HCT116 (cell line): ENCODE measurements at regions not wholly inside any gene's neighbourhood (a gene's known extent, or its start where the extent isn't known, plus 50 kb on each side); places are given as distances from the start of the nearest gene placed in this dataset.

Experiments
- ATAC-seq: fragments of 200-7000 bp; cut with Tn5 transposase; 2 replicates; pipeline ENCODE4 v1.9.1; 2020; ENCODE audit warnings: mild to moderate bottlenecking, moderate library complexity
- BruUV-seq: library from RNA; stranded (reverse); fragments of 400-500 nt; replicated peaks from 2 replicates; lab custom pipeline; 2021; lab: Mats Ljungman, UMichigan
- CTCF ChIA-PET: fragments of 300-600 bp; sonication (Branson Sonifier 250); formaldehyde crosslinking; loops from one replicate; lab custom pipeline; 2021; ENCODE audit warnings: antibody characterized with exemption; lab: Charles Lee
- POLR2A ChIA-PET: fragments of 300-600, 350-600 bp; sonication (Branson Sonifier 250); formaldehyde crosslinking; loops from one replicate; lab custom pipeline; 2021; ENCODE audit warnings: antibody characterized with exemption; lab: Charles Lee
- RAD21 ChIA-PET, 2 experiments: fragments of 300-600 bp; sonication (Branson Sonifier 250); formaldehyde crosslinking; loops; one replicate each; lab custom pipeline; 2023; ENCODE audit warnings: low total read pairs in 2 of 2; ENCODE audit not compliant: uncharacterized antibody in 2 of 2, unreplicated experiment in 2 of 2, low non-redundant PET in 1 of 2; lab: Charles Lee
- DNase-seq: peaks from one replicate; pipeline ENCODE4 v3.0.0-alpha.2; 2010; ENCODE audit warnings: low read depth, low spot score
- H2AFZ ChIP-seq: fragments of 200-600 bp; shearing (Covaris generic), sonication (generic); 2 replicates; pipeline ENCODE4 v1.6.1; 2017; ENCODE audit warnings: low read depth, mixed run types, mixed read lengths, antibody characterized with exemption, low read length; ENCODE audit not compliant: poor library complexity, severe bottlenecking
- H3K27ac ChIP-seq: 2 replicates; pipeline ENCODE4 v1.5.1; 2012; ENCODE audit warnings: low read depth, low read length
- H3K27me3 ChIP-seq: fragments of 200-600 bp; sonication (generic); 2 replicates; pipeline ENCODE4 v1.6.1; 2016; ENCODE audit warnings: mixed run types, low read length, mixed read lengths; ENCODE audit not compliant: insufficient read depth
- H3K36me3 ChIP-seq, 2 experiments: fragments of 200-500 bp in 1 of 2; fragments of 200-600 bp in 1 of 2; sonication (Bioruptor generic) in 1 of 2; sonication (generic) in 1 of 2; 2 replicates each; pipeline versions ENCODE4 v1.5.1 to v1.6.1; 2014 to 2016; ENCODE audit warnings: low read length in 2 of 2, inconsistent platforms in 1 of 2, mixed read lengths in 1 of 2, mixed run types in 1 of 2; ENCODE audit not compliant: insufficient read depth in 2 of 2, control insufficient read depth in 1 of 2
- H3K4me1 ChIP-seq, 2 experiments: fragments of 200-600 bp in 1 of 2; sonication (generic) in 1 of 2; 2 replicates each; pipeline versions ENCODE4 v1.5.1 to v1.6.1; 2012 to 2017; ENCODE audit warnings: low read length in 2 of 2, inconsistent platforms in 1 of 2, mild to moderate bottlenecking in 1 of 2, mixed read lengths in 1 of 2, mixed run types in 1 of 2, moderate library complexity in 1 of 2; ENCODE audit not compliant: insufficient read depth in 2 of 2, control insufficient read depth in 1 of 2
- H3K4me2 ChIP-seq: fragments of 200-600 bp; sonication (generic); 2 replicates; pipeline ENCODE4 v1.6.1; 2017; ENCODE audit warnings: mixed run types, low read length, mixed read lengths
- H3K4me3 ChIP-seq, 2 experiments: fragments of 200-600 bp in 1 of 2; sonication (generic) in 1 of 2; replicated peaks in 1 of 2; 2 replicates each; pipeline ENCODE4 v1.5.1; 2011 to 2016; ENCODE audit warnings: low read length in 2 of 2, control low read depth in 1 of 2, low read depth in 1 of 2, mild to moderate bottlenecking in 1 of 2, mixed read lengths in 1 of 2, mixed run types in 1 of 2
- H3K79me2 ChIP-seq: fragments of 200-600 bp; sonication (generic); 2 replicates; pipeline ENCODE4 v1.6.1; 2017; ENCODE audit warnings: mild to moderate bottlenecking, mixed run types, low read length, moderate library complexity, mixed read lengths; ENCODE audit not compliant: insufficient read depth
- H3K9ac ChIP-seq: fragments of 200-600 bp; sonication (generic); 2 replicates; pipeline ENCODE4 v1.6.1; 2016; ENCODE audit warnings: low read length, mixed read lengths
- H3K9me2 ChIP-seq: fragments of 200-600 bp; sonication (generic), shearing (Covaris generic); 2 replicates; pipeline ENCODE4 v1.6.1; 2017; ENCODE audit warnings: mixed run types, mild to moderate bottlenecking, moderate library complexity; ENCODE audit not compliant: insufficient read depth
- H3K9me3 ChIP-seq, 2 experiments: fragments of 200-500 bp in 1 of 2; fragments of 200-600 bp in 1 of 2; sonication (Bioruptor generic) in 1 of 2; sonication (generic) in 1 of 2; 2 replicates each; pipeline ENCODE4 v1.6.1; 2014 to 2017; ENCODE audit warnings: low read length in 2 of 2, mixed read lengths in 2 of 2, inconsistent platforms in 1 of 2, low read depth in 1 of 2, mild to moderate bottlenecking in 1 of 2, mixed run types in 1 of 2, moderate library complexity in 1 of 2; ENCODE audit not compliant: control insufficient read depth in 1 of 2, insufficient read depth in 1 of 2
- H4K20me1 ChIP-seq: fragments of 200-600 bp; sonication (generic), shearing (Covaris generic); 2 replicates; pipeline ENCODE4 v1.6.1; 2017; ENCODE audit warnings: mixed run types, mild to moderate bottlenecking, moderate library complexity; ENCODE audit not compliant: insufficient read depth
- CEBPB ChIP-seq: IDR thresholded peaks from 2 replicates; pipeline ENCODE4 v1.6.1; 2012; ENCODE audit warnings: low read depth
- EGR1 ChIP-seq: IDR thresholded peaks from 2 replicates; pipeline ENCODE4 v1.6.1; 2012; ENCODE audit warnings: low read depth
- EZH2 ChIP-seq: fragments of 200-600 bp; sonication (generic); IDR thresholded peaks from 2 replicates; pipeline ENCODE4 v1.6.1; 2017; ENCODE audit warnings: antibody characterized with exemption, mixed run types
- FOSL1 ChIP-seq: IDR thresholded peaks from 2 replicates; pipeline ENCODE4 v1.6.1; 2012; ENCODE audit warnings: low read depth
- JUND ChIP-seq: IDR thresholded peaks from 2 replicates; pipeline ENCODE4 v1.6.1; 2012
- MAX ChIP-seq: IDR thresholded peaks from 2 replicates; pipeline ENCODE4 v1.6.1; 2012
- POLR2A ChIP-seq: IDR thresholded peaks from 2 replicates; pipeline ENCODE4 v1.7.0; 2011; ENCODE audit warnings: borderline replicate concordance; ENCODE audit not compliant: insufficient read depth, insufficient read length; ENCODE audit errors: extremely low read depth
- RAD21 ChIP-seq: IDR thresholded peaks from 2 replicates; pipeline ENCODE4 v1.6.1; 2012; ENCODE audit warnings: low read depth, mild to moderate bottlenecking
- REST ChIP-seq: IDR thresholded peaks from 2 replicates; pipeline ENCODE4 v1.6.1; 2012; ENCODE audit warnings: low read depth
- SP1 ChIP-seq: IDR thresholded peaks from 2 replicates; pipeline ENCODE4 v1.6.1; 2012; ENCODE audit warnings: low read depth
- SRF ChIP-seq: IDR thresholded peaks from 2 replicates; pipeline ENCODE4 v1.6.1; 2012; ENCODE audit warnings: low read depth
- TCF7L2 ChIP-seq: IDR thresholded peaks from 2 replicates; pipeline ENCODE4 v1.7.0; 2011; ENCODE audit warnings: borderline replicate concordance, inconsistent platforms; ENCODE audit not compliant: insufficient read depth, insufficient read length; ENCODE audit errors: extremely low read depth
- ZFX ChIP-seq: fragments of 450-650 bp; IDR thresholded peaks from 2 replicates; pipeline ENCODE4 v1.6.1; 2017
- intact Hi-C: fragments of 100-400 bp; cut with micrococcal nuclease; formaldehyde crosslinking; loops from 2 replicates; pipeline ENCODE4 v1.10.0; 2022

- no TSS peak for BruUV-seq
- H3K27ac ChIP-seq = no peak overlapping the region
- ChIA-PET CTCF (no interaction called here), RAD21 (no interaction called here), POLR2A (no interaction called here)
- no peak overlapping the region for H3K4me2 ChIP-seq
- no peaks in the 10 kb centered on the region for H3K79me2 ChIP-seq
- no peak for ATAC-seq
- H3K9me3 ChIP-seq = peaks cover 4 to 15% of the 10 kb centered on the region in 2 experiments; a peak in 2 of 4 replicates
- H2AFZ ChIP-seq = no peak overlapping the region
- TF ChIP-seq REST (no peak), POLR2A (no peak), EGR1 (no peak), MAX (no peak), FOSL1 (no peak), TCF7L2 (no peak), JUND (no peak), SP1 (no peak), RAD21 (no peak), EZH2 (no peak), CEBPB (no peak), ZFX (no peak), SRF (no peak)
- no peaks in the 10 kb centered on the region for H3K36me3 ChIP-seq
- H3K4me3 ChIP-seq = no peak overlapping the region
- H3K27me3 ChIP-seq = no peaks in the 10 kb centered on the region
- no peaks in the 10 kb centered on the region for H3K4me1 ChIP-seq
- no peaks in the 10 kb centered on the region for H4K20me1 ChIP-seq
- H3K9me2 ChIP-seq = no peaks in the 10 kb centered on the region
- intact Hi-C loops = no loop called here
- DNase-seq = no peak
- no peak overlapping the region for H3K9ac ChIP-seq
These were observed 242.6 kb upstream of the LRTM1 start for GRCh38 chr3:55170444-55170843.
